ENCODE measurements at regions not wholly inside any gene's neighbourhood (a gene's known extent, or its start where the extent isn't known, plus 50 kb on each side); places are given as distances from the start of the nearest gene placed in this dataset.

GRCh38 chr9:119818726-119819435 is 449.6 kb upstream of the BRINP1 start:
- no peak for TF ChIP-seq CTCF (IDR thresholded peaks at IDR 0.05 in 8 of 11, conservative IDR thresholded peaks at IDR 0.05 in 3 of 11)
- no peak for TF ChIP-seq POLR2A (IDR thresholded peaks at IDR 0.05)

Measured in spleen (tissue), 7 donors.